ENCODE measurements at regions not wholly inside any gene's neighbourhood (a gene's known extent, or its start where the extent isn't known, plus 50 kb on each side); places are given as distances from the start of the nearest gene placed in this dataset.

- Histone ChIP-seq H3K36me3 (ENCODE audit: control insufficient read depth, low read depth, low read length) (no peaks in the 10 kb centered on the region), H3K9ac (ENCODE audit: low read length) (no peak overlapping the region), H3K27ac (ENCODE audit: low read length) (no peak overlapping the region), H3K27me3 (ENCODE audit: control insufficient read depth, insufficient read depth, low read length) (no peaks in the 10 kb centered on the region), H3K4me1 (ENCODE audit: control insufficient read depth, low read depth, low read length) (no peaks in the 10 kb centered on the region), H3K4me3 (ENCODE audit: low read length) (no peak overlapping the region), H3K9me3 (ENCODE audit: control insufficient read depth, low read depth, low read length) (no peaks in the 10 kb centered on the region)
Measured at GRCh38 chr9:12350775-12351174, 342.4 kb upstream of the TYRP1 start.

DNA sequence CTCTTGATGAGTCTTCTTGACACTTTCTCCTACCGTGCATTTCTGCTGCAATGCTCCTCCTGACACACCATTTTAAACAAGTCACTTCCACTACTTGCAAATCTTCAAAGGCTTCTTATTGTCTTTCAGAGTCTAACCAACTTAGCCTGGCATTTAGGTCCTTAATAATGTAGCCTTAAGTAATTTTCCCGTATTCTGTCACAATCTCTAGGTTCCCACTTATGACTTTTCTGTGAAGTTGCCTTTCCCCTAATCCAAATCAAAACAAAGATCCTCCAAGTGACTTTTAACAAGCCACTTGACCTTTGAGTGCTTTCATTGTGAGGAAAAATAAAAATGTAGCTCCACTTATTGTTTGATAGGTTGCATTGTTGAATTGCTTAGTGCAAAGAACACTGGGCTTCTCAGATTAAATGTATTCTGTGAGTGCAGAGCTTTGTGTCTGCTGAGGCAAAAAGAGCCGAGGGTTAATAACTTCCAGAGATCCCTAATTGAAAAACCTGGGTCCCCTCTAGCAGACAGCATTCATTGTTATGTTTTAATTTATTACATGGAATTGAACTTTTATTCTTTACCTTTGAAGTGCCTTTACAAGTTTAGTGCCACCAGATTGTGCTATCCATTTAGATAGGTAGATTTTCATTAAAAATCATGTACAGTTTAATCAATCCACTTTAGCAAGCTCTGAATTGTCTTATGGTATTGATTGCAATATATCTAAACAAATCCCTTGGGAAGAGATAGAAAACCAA is 341.7 kb upstream of the TYRP1 start:
- Histone ChIP-seq H3K36me3 (ENCODE audit: control insufficient read depth, low read depth, low read length) (no peaks in the 10 kb centered on the region), H3K9ac (ENCODE audit: low read length) (no peak overlapping the region), H3K27me3 (ENCODE audit: control insufficient read depth, insufficient read depth, low read length) (no peaks in the 10 kb centered on the region), H3K4me3 (ENCODE audit: low read length) (no peak overlapping the region), H3K27ac (ENCODE audit: low read length) (no peak overlapping the region), H3K9me3 (ENCODE audit: control insufficient read depth, low read depth, low read length) (no peaks in the 10 kb centered on the region), H3K4me1 (ENCODE audit: control insufficient read depth, low read depth, low read length) (no peaks in the 10 kb centered on the region)

GRCh38 chr9:12352045-12352315 is 341.2 kb upstream of the TYRP1 start:
- Histone ChIP-seq H3K27ac (ENCODE audit: low read length) (no peak overlapping the region), H3K36me3 (ENCODE audit: control insufficient read depth, low read depth, low read length) (no peaks in the 10 kb centered on the region), H3K9me3 (ENCODE audit: control insufficient read depth, low read depth, low read length) (no peaks in the 10 kb centered on the region), H3K4me1 (ENCODE audit: control insufficient read depth, low read depth, low read length) (no peaks in the 10 kb centered on the region), H3K4me3 (ENCODE audit: low read length) (no peak overlapping the region), H3K9ac (ENCODE audit: low read length) (no peak overlapping the region), H3K27me3 (ENCODE audit: control insufficient read depth, insufficient read depth, low read length) (no peaks in the 10 kb centered on the region)

- Histone ChIP-seq H3K27ac (ENCODE audit: low read length) (no peak overlapping the region), H3K4me1 (ENCODE audit: control insufficient read depth, low read depth, low read length) (no peaks in the 10 kb centered on the region), H3K9ac (ENCODE audit: low read length) (no peak overlapping the region), H3K27me3 (ENCODE audit: control insufficient read depth, insufficient read depth, low read length) (no peaks in the 10 kb centered on the region), H3K36me3 (ENCODE audit: control insufficient read depth, low read depth, low read length) (no peaks in the 10 kb centered on the region), H3K9me3 (ENCODE audit: control insufficient read depth, low read depth, low read length) (no peaks in the 10 kb centered on the region), H3K4me3 (ENCODE audit: low read length) (no peak overlapping the region)
Measured at GRCh38 chr9:12363439-12363838, 329.7 kb upstream of the TYRP1 start.

- Histone ChIP-seq H3K4me3 (ENCODE audit: low read length) (no peak overlapping the region), H3K9me3 (ENCODE audit: control insufficient read depth, low read depth, low read length) (no peaks in the 10 kb centered on the region), H3K27ac (ENCODE audit: low read length) (no peak overlapping the region), H3K4me1 (ENCODE audit: control insufficient read depth, low read depth, low read length) (no peaks in the 10 kb centered on the region), H3K36me3 (ENCODE audit: control insufficient read depth, low read depth, low read length) (no peaks in the 10 kb centered on the region), H3K9ac (ENCODE audit: low read length) (no peak overlapping the region), H3K27me3 (ENCODE audit: control insufficient read depth, insufficient read depth, low read length) (no peaks in the 10 kb centered on the region)
Measured at GRCh38 chr9:12368569-12368968, 324.6 kb upstream of the TYRP1 start.

DNA sequence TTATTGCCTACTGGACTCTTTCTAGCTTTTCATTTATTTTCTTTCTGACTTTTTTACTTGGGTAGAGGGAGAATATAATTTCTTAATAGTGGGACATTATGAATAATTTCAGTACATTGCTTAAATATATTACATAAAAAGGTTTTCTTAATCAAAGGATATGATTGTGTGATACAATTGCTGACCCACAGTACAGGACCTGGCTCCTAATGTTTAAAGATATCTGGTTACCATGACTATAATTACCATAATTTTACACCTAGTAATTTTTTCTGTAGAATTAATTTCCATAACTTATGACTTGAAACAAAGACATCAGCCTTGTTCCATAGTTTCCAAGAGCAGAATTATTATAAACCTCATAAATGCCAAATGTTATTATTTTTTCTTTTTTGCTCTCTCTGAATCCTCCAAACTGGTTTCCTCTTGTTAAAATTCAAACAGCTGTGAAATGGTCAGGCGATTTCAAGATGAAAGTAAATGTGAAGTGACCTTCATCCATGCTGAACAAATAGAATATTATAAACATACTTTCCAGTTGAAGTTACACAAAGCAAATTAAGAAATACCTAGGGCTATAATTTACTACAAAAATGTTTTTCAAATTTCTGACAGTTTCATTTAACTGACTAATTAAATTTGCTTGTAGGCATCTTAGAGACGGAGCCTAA is 301.2 kb upstream of the TYRP1 start:
- no peaks in the 10 kb centered on the region for H3K36me3 ChIP-seq (ENCODE audit: control insufficient read depth, low read depth, low read length)
- H3K27me3 ChIP-seq (ENCODE audit: control insufficient read depth, insufficient read depth, low read length), result no peaks in the 10 kb centered on the region
- no peaks in the 10 kb centered on the region for H3K4me1 ChIP-seq (ENCODE audit: control insufficient read depth, low read depth, low read length)
- H3K9me3 ChIP-seq (ENCODE audit: control insufficient read depth, low read depth, low read length), result no peaks in the 10 kb centered on the region
- H3K9ac ChIP-seq (ENCODE audit: low read length), result no peak overlapping the region
- no peak overlapping the region for H3K27ac ChIP-seq (ENCODE audit: low read length)
- no peak overlapping the region for H3K4me3 ChIP-seq (ENCODE audit: low read length)

- no peak overlapping the region for H3K4me3 ChIP-seq (ENCODE audit: low read length)
- H3K4me1 ChIP-seq (ENCODE audit: control insufficient read depth, low read depth, low read length), result no peaks in the 10 kb centered on the region
- H3K9me3 ChIP-seq (ENCODE audit: control insufficient read depth, low read depth, low read length), result no peaks in the 10 kb centered on the region
- no peaks in the 10 kb centered on the region for H3K36me3 ChIP-seq (ENCODE audit: control insufficient read depth, low read depth, low read length)
- H3K9ac ChIP-seq (ENCODE audit: low read length), result no peak overlapping the region
- no peaks in the 10 kb centered on the region for H3K27me3 ChIP-seq (ENCODE audit: control insufficient read depth, insufficient read depth, low read length)
- no peak overlapping the region for H3K27ac ChIP-seq (ENCODE audit: low read length)
Measured at GRCh38 chr9:12394105-12394504, 299.1 kb upstream of the TYRP1 start.

- Histone ChIP-seq H3K9me3 (ENCODE audit: control insufficient read depth, low read depth, low read length) (no peaks in the 10 kb centered on the region), H3K36me3 (ENCODE audit: control insufficient read depth, low read depth, low read length) (no peaks in the 10 kb centered on the region), H3K4me3 (ENCODE audit: low read length) (no peak overlapping the region), H3K27me3 (ENCODE audit: control insufficient read depth, insufficient read depth, low read length) (no peaks in the 10 kb centered on the region), H3K4me1 (ENCODE audit: control insufficient read depth, low read depth, low read length) (no peaks in the 10 kb centered on the region), H3K27ac (ENCODE audit: low read length) (no peak overlapping the region), H3K9ac (ENCODE audit: low read length) (no peak overlapping the region)
Measured at GRCh38 chr9:12403721-12404120, 289.5 kb upstream of the TYRP1 start.

DNA sequence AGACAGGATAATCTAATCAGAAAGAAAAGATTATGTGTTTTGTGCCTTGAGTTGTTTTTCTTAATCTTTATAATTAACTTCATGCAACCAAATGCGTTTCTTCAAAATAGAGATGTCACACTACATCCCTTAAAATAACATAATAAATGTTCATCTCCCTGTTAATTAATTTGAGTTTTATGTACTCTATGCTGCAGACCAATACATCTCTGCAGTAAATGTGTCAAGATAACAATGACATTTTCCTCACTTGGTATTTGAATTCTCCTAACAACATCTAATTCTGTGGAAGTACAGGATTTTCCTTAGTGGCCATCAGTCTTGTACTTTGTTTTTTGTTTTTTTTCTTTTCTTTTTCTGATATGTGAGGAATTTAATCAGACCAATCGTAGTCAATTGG is 279.2 kb upstream of the TYRP1 start:
- no peak overlapping the region for H3K9ac ChIP-seq (ENCODE audit: low read length)

DNA sequence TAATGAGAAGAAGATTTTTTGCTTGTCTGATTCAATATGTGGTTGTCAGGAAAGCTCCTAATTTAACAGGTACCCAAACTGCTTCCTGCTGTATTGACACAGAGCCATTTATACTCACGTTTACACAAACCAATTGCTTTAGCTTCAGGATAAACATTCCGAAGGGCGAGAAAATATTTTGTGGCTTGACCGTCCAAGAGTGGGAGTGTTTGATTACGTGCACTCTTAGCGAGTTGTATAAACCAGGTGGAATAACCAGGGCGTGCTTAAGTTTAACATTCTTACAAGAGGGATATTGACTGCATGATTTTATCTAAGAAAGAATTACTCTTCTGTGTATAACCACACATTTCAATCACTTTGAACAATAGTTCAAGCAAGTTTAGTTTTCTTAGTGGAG is 278.7 kb upstream of the TYRP1 start:
- Histone ChIP-seq H3K4me3 (ENCODE audit: low read length) (no peak overlapping the region), H3K36me3 (ENCODE audit: control insufficient read depth, low read depth, low read length) (no peaks in the 10 kb centered on the region), H3K4me1 (ENCODE audit: control insufficient read depth, low read depth, low read length) (no peaks in the 10 kb centered on the region)

More for the DNA sequence above, 279.2 kb upstream of the TYRP1 start:
- no peaks in the 10 kb centered on the region for H3K4me1 ChIP-seq (ENCODE audit: control insufficient read depth, low read depth, low read length)
- no peaks in the 10 kb centered on the region for H3K36me3 ChIP-seq (ENCODE audit: control insufficient read depth, low read depth, low read length)
- H3K4me3 ChIP-seq (ENCODE audit: low read length), result no peak overlapping the region
- H3K9me3 ChIP-seq (ENCODE audit: control insufficient read depth, low read depth, low read length), result no peaks in the 10 kb centered on the region
- H3K27me3 ChIP-seq (ENCODE audit: control insufficient read depth, insufficient read depth, low read length), result no peaks in the 10 kb centered on the region
- no peak overlapping the region for H3K27ac ChIP-seq (ENCODE audit: low read length)

DNA sequence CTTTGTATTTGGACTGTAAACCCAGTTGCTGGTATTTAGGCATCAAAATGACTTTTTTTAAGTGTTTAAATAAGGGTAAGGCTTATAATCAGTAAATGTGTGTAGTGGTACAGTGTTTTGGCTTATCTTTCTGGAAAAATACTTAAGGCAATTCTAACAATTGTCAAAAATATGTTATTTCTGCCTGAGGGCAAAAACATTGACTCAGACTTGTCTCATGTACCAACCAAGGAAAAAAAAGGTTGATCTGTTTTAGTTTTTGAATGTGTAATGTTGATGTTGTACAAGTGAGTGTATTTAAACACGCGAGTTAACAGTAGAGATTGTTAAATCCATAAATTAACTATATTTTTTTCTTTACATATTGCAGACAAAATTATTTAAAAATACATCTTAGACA is 277.8 kb upstream of the TYRP1 start:
- Histone ChIP-seq H3K4me1 (ENCODE audit: control insufficient read depth, low read depth, low read length) (no peaks in the 10 kb centered on the region), H3K27ac (ENCODE audit: low read length) (no peak overlapping the region)

More for the DNA sequence above, 278.7 kb upstream of the TYRP1 start:
- H3K27ac ChIP-seq (ENCODE audit: low read length), result no peak overlapping the region
- no peaks in the 10 kb centered on the region for H3K27me3 ChIP-seq (ENCODE audit: control insufficient read depth, insufficient read depth, low read length)
- no peaks in the 10 kb centered on the region for H3K9me3 ChIP-seq (ENCODE audit: control insufficient read depth, low read depth, low read length)
- H3K9ac ChIP-seq (ENCODE audit: low read length), result no peak overlapping the region

DNA sequence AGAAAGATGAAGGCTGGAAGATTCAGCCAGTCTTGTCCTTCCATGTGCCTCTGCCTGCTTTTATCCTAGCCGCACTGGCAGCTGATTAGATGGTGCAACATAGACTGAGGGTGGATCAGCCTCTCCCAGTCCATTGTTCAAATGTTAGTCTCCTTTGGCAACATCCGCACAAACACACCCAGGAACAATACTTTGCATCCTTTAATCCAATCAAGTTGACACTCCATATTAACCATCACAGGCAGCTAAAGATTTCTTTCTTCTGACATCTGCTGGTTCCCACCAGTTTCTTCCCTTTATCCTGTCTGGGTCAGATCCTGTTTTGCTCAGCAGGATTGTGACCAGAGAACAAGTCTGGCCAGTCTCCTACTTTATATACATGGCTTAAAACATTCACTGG is 276.5 kb upstream of the TYRP1 start:
- no peak overlapping the region for H3K27ac ChIP-seq (ENCODE audit: low read length)
- no peaks in the 10 kb centered on the region for H3K36me3 ChIP-seq (ENCODE audit: control insufficient read depth, low read depth, low read length)
- H3K27me3 ChIP-seq (ENCODE audit: control insufficient read depth, insufficient read depth, low read length), result no peaks in the 10 kb centered on the region
- no peaks in the 10 kb centered on the region for H3K9me3 ChIP-seq (ENCODE audit: control insufficient read depth, low read depth, low read length)
- no peak overlapping the region for H3K4me3 ChIP-seq (ENCODE audit: low read length)
- no peak overlapping the region for H3K9ac ChIP-seq (ENCODE audit: low read length)
- H3K4me1 ChIP-seq (ENCODE audit: control insufficient read depth, low read depth, low read length), result no peaks in the 10 kb centered on the region

More for the DNA sequence above, 277.8 kb upstream of the TYRP1 start:
- H3K9me3 ChIP-seq (ENCODE audit: control insufficient read depth, low read depth, low read length), result no peaks in the 10 kb centered on the region
- no peaks in the 10 kb centered on the region for H3K27me3 ChIP-seq (ENCODE audit: control insufficient read depth, insufficient read depth, low read length)
- no peaks in the 10 kb centered on the region for H3K36me3 ChIP-seq (ENCODE audit: control insufficient read depth, low read depth, low read length)
- H3K4me3 ChIP-seq (ENCODE audit: low read length), result no peak overlapping the region
- H3K9ac ChIP-seq (ENCODE audit: low read length), result no peak overlapping the region

Measured in iPS-18a (cell line).